Neural progenitor cell (in vitro differentiated cells): ENCODE measurements at regions not wholly inside any gene's neighbourhood (a gene's known extent, or its start where the extent isn't known, plus 50 kb on each side); places are given as distances from the start of the nearest gene placed in this dataset.

Experiments
- DNase-seq: peaks from one replicate; pipeline ENCODE4 v3.0.0-alpha.2; 2016; ENCODE audit warnings: low spot score
- H2AFZ ChIP-seq: fragments of 200-600 bp; sonication (generic); replicated peaks from 2 replicates; pipeline ENCODE4 v1.6.1; 2016; ENCODE audit warnings: antibody characterized with exemption
- H3F3A ChIP-seq: fragments of 200-600 bp; sonication (generic); 2 replicates; pipeline ENCODE4 v1.6.1; 2016; ENCODE audit warnings: antibody characterized with exemption, low read depth
- H3K27ac ChIP-seq: fragments of 200-600 bp; sonication (generic); 2 replicates; pipeline ENCODE4 v1.5.1; 2016; ENCODE audit warnings: mild to moderate bottlenecking
- H3K27me3 ChIP-seq: fragments of 200-600 bp; sonication (generic); 2 replicates; pipeline ENCODE4 v1.6.1; 2016; ENCODE audit warnings: mild to moderate bottlenecking, moderate library complexity
- H3K36me3 ChIP-seq: fragments of 200-600 bp; sonication (generic); 2 replicates; pipeline ENCODE4 v1.5.1; 2016
- H3K4me1 ChIP-seq: fragments of 200-600 bp; sonication (generic); 2 replicates; pipeline ENCODE4 v1.6.1; 2016; ENCODE audit warnings: mixed run types
- H3K4me2 ChIP-seq: fragments of 200-600 bp; sonication (generic); 2 replicates; pipeline ENCODE4 v1.6.1; 2016
- H3K4me3 ChIP-seq: fragments of 200-600 bp; sonication (generic); 2 replicates; pipeline ENCODE4 v1.5.1; 2016
- H3K79me2 ChIP-seq: fragments of 200-600 bp; sonication (generic); 2 replicates; pipeline ENCODE4 v1.6.1; 2016; ENCODE audit warnings: low read depth
- H3K9ac ChIP-seq: fragments of 200-600 bp; sonication (generic); 2 replicates; pipeline ENCODE4 v1.6.1; 2016
- H3K9me3 ChIP-seq: fragments of 200-600 bp; sonication (generic); 2 replicates; pipeline ENCODE4 v1.5.1; 2016; ENCODE audit warnings: low read depth
- H4K20me1 ChIP-seq: fragments of 200-600 bp; sonication (generic); 2 replicates; pipeline ENCODE4 v1.6.1; 2016; ENCODE audit warnings: low read depth
- H3K27ac Mint-ChIP-seq: 3 replicates; pipeline ENCODE4 v1.8.0; 2021; ENCODE audit warnings: mixed read lengths
- H3K27me3 Mint-ChIP-seq: 2 replicates; pipeline ENCODE4 v1.8.0; 2022; ENCODE audit warnings: low read depth, mild to moderate bottlenecking, inconsistent platforms, moderate library complexity, mixed read lengths; ENCODE audit not compliant: insufficient read depth
- H3K36me3 Mint-ChIP-seq: 3 replicates; pipeline ENCODE4 v1.8.0; 2021; ENCODE audit warnings: mixed read lengths
- H3K4me1 Mint-ChIP-seq: 3 replicates; pipeline ENCODE4 v1.8.0; 2021; ENCODE audit warnings: mixed read lengths
- H3K4me3 Mint-ChIP-seq: 3 replicates; pipeline ENCODE4 v1.8.0; 2021; ENCODE audit warnings: mild to moderate bottlenecking, moderate library complexity, mixed read lengths
- H3K9me3 Mint-ChIP-seq: 3 replicates; pipeline ENCODE4 v1.8.0; 2020; ENCODE audit warnings: mixed read lengths
- CTCF ChIP-seq: fragments of 200-600 bp; sonication (generic); IDR thresholded peaks from 2 replicates; pipeline ENCODE4 v1.5.1; 2017; ENCODE audit warnings: antibody characterized with exemption, mild to moderate bottlenecking
- EZH2 ChIP-seq: fragments of 200-600 bp; sonication (generic); IDR thresholded peaks from 2 replicates; pipeline ENCODE4 v1.6.1; 2017; ENCODE audit warnings: antibody characterized with exemption, mild to moderate bottlenecking, moderate library complexity
- EZH2phosphoT487 ChIP-seq: fragments of 200-600 bp; sonication (generic); IDR thresholded peaks from 2 replicates; pipeline ENCODE4 v1.6.1; 2017; ENCODE audit warnings: antibody characterized with exemption

- no peaks in the 10 kb centered on the region for H3K27me3 ChIP-seq
- no peaks in the 10 kb centered on the region for H4K20me1 ChIP-seq
- peaks cover 7% of the 10 kb centered on the region for H3K27me3 Mint-ChIP-seq
- H3K79me2 ChIP-seq: no peaks in the 10 kb centered on the region
- DNase-seq: no peak
- no peak for TF ChIP-seq EZH2phosphoT487
- TF ChIP-seq CTCF: no peak
- no peak for TF ChIP-seq EZH2
- no peaks in the 10 kb centered on the region for H3F3A ChIP-seq
- H3K36me3 ChIP-seq: no peaks in the 10 kb centered on the region
- no peak overlapping the region for H3K4me2 ChIP-seq
- no peak overlapping the region for H3K4me3 ChIP-seq
- H3K4me1 Mint-ChIP-seq: no peaks in the 10 kb centered on the region
- no peak overlapping the region for H3K4me3 Mint-ChIP-seq
- H3K36me3 Mint-ChIP-seq: no peaks in the 10 kb centered on the region
- H3K27ac ChIP-seq: no peak overlapping the region
- H3K9me3 ChIP-seq: no peaks in the 10 kb centered on the region
- H3K9ac ChIP-seq: no peak overlapping the region
- H3K27ac Mint-ChIP-seq: no peak overlapping the region
- H3K4me1 ChIP-seq: no peaks in the 10 kb centered on the region
- H2AFZ ChIP-seq: no peak overlapping the region
- peaks cover 5% of the 10 kb centered on the region for H3K9me3 Mint-ChIP-seq
These were observed 108.0 kb upstream of the MOCS1 start for GRCh38 chr6:40042232-40042631.

- no peak overlapping the region for H3K9ac ChIP-seq
- no peaks in the 10 kb centered on the region for H3K9me3 ChIP-seq
- H3F3A ChIP-seq: no peaks in the 10 kb centered on the region
- peaks cover 3% of the 10 kb centered on the region for H3K27me3 Mint-ChIP-seq
- TF ChIP-seq CTCF: no peak
- no peak for TF ChIP-seq EZH2phosphoT487
- TF ChIP-seq EZH2: no peak
- H3K36me3 Mint-ChIP-seq: no peaks in the 10 kb centered on the region
- no peak overlapping the region for H3K27ac Mint-ChIP-seq
- H3K36me3 ChIP-seq: no peaks in the 10 kb centered on the region
- H3K9me3 Mint-ChIP-seq: peaks cover 5% of the 10 kb centered on the region
- no peaks in the 10 kb centered on the region for H3K4me1 ChIP-seq
- DNase-seq: no peak
- no peaks in the 10 kb centered on the region for H3K4me1 Mint-ChIP-seq
- H3K27ac ChIP-seq: no peak overlapping the region
- H4K20me1 ChIP-seq: no peaks in the 10 kb centered on the region
- H3K4me3 Mint-ChIP-seq: no peak overlapping the region
- H3K27me3 ChIP-seq: no peaks in the 10 kb centered on the region
- no peak overlapping the region for H2AFZ ChIP-seq
- no peak overlapping the region for H3K4me3 ChIP-seq
- H3K79me2 ChIP-seq: no peaks in the 10 kb centered on the region
- no peak overlapping the region for H3K4me2 ChIP-seq
These were observed 104.8 kb upstream of the MOCS1 start for GRCh38 chr6:40039042-40039441.

GRCh38 chr6:40038626-40039025 is 104.4 kb upstream of the MOCS1 start:
- no peak overlapping the region for H2AFZ ChIP-seq
- no peaks in the 10 kb centered on the region for H3K36me3 ChIP-seq
- H4K20me1 ChIP-seq: no peaks in the 10 kb centered on the region
- no peaks in the 10 kb centered on the region for H3K79me2 ChIP-seq
- no peak overlapping the region for H3K4me2 ChIP-seq
- DNase-seq: no peak
- H3K27ac ChIP-seq: no peak overlapping the region
- H3K4me3 ChIP-seq: no peak overlapping the region
- no peaks in the 10 kb centered on the region for H3F3A ChIP-seq
- Mint-ChIP-seq H3K27me3 (peaks cover 3% of the 10 kb centered on the region), H3K36me3 (no peaks in the 10 kb centered on the region), H3K4me1 (no peaks in the 10 kb centered on the region), H3K4me3 (no peak overlapping the region), H3K27ac (no peak overlapping the region), H3K9me3 (peaks cover 5% of the 10 kb centered on the region)
- TF ChIP-seq CTCF: no peak
- no peak for TF ChIP-seq EZH2
- TF ChIP-seq EZH2phosphoT487: no peak
- no peaks in the 10 kb centered on the region for H3K27me3 ChIP-seq
- H3K9me3 ChIP-seq: no peaks in the 10 kb centered on the region
- H3K4me1 ChIP-seq: no peaks in the 10 kb centered on the region
- no peak overlapping the region for H3K9ac ChIP-seq

GRCh38 chr6:40037271-40037670 is 103.0 kb upstream of the MOCS1 start:
- TF ChIP-seq EZH2phosphoT487: no peak
- TF ChIP-seq EZH2: no peak
- no peak for TF ChIP-seq CTCF
- H3K27ac Mint-ChIP-seq: no peak overlapping the region
- Histone ChIP-seq H2AFZ (no peak overlapping the region), H3K27me3 (no peaks in the 10 kb centered on the region), H3K36me3 (no peaks in the 10 kb centered on the region), H3K9me3 (no peaks in the 10 kb centered on the region), H3F3A (no peaks in the 10 kb centered on the region), H3K79me2 (no peaks in the 10 kb centered on the region), H3K27ac (no peak overlapping the region), H3K4me2 (no peak overlapping the region), H3K9ac (no peak overlapping the region), H3K4me1 (no peaks in the 10 kb centered on the region), H3K4me3 (no peak overlapping the region), H4K20me1 (no peaks in the 10 kb centered on the region)
- H3K9me3 Mint-ChIP-seq: peaks cover 5% of the 10 kb centered on the region
- no peak overlapping the region for H3K4me3 Mint-ChIP-seq
- peaks cover 3% of the 10 kb centered on the region for H3K27me3 Mint-ChIP-seq
- H3K36me3 Mint-ChIP-seq: no peaks in the 10 kb centered on the region
- no peak for DNase-seq
- no peaks in the 10 kb centered on the region for H3K4me1 Mint-ChIP-seq
